ENCODE measurements at regions not wholly inside any gene's neighbourhood (a gene's known extent, or its start where the extent isn't known, plus 50 kb on each side); places are given as distances from the start of the nearest gene placed in this dataset.

DNA sequence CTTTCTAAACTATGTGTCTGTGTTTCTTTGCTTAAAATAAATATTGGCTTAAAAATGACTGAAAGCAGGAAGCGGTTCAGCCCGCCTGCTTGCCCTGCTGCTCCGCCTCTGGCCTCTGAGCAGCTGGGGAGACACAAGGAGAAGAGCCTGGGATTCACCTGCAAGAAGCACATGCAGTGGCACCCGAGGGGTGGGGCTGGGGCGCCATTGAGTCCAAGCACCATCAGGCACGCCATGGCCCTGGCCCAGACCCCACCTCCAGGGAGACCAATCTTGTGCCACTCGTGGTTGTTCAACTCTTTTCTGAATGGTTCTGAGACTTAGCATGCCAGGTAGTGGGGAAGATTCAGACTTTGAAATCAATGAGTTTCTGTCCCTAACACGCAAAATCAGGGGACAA, 495.5 kb upstream of the MYT1L start:
- Mint-ChIP-seq H3K9me3 (ENCODE audit: low read depth) (peaks cover 18% of the 10 kb centered on the region), H3K36me3 (ENCODE audit: low read depth) (no peaks in the 10 kb centered on the region), H3K27me3 (ENCODE audit: low read depth) (peaks cover 4% of the 10 kb centered on the region), H3K4me1 (ENCODE audit: low read depth) (no peaks in the 10 kb centered on the region), H3K27ac (ENCODE audit: unreplicated experiment) (no peak overlapping the region), H3K4me3 (ENCODE audit: unreplicated experiment) (no peak overlapping the region)
- no peak for DNase-seq (ENCODE audit: low spot score)
- TF ChIP-seq CTCF (IDR thresholded peaks at IDR 0.05) = no peak

DNA sequence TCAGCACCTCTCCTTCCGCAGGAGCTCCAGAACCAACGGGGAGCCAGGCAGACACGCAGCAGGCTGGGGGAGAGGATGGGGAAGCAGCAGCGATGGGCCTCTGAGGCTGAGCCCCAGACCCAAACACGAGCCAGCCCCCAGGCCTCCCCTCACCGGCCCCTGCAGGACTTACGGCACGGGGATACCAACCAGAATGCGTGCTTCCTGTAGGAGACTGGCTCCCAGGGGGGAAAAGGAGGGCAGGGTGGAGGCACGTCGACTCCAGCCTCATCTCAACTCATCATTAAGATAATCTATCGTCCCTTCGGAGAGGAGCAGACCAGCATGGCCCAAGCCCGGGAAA, 495.1 kb upstream of the MYT1L start:
- H3K4me1 Mint-ChIP-seq (ENCODE audit: low read depth) = no peaks in the 10 kb centered on the region
- peaks cover 22% of the 10 kb centered on the region for H3K9me3 Mint-ChIP-seq (ENCODE audit: low read depth)
- H3K36me3 Mint-ChIP-seq (ENCODE audit: low read depth) = no peaks in the 10 kb centered on the region
- H3K27me3 Mint-ChIP-seq (ENCODE audit: low read depth) = no peaks in the 10 kb centered on the region
- H3K27ac Mint-ChIP-seq (ENCODE audit: unreplicated experiment) = no peak overlapping the region
- H3K4me3 Mint-ChIP-seq (ENCODE audit: unreplicated experiment) = no peak overlapping the region
- no peak for DNase-seq (ENCODE audit: low spot score)
- TF ChIP-seq CTCF (IDR thresholded peaks at IDR 0.05) = no peak

GRCh38 chr2:2825516-2826208, 494.6 kb upstream of the MYT1L start:
- H3K36me3 Mint-ChIP-seq (ENCODE audit: low read depth) = no peaks in the 10 kb centered on the region
- H3K27me3 Mint-ChIP-seq (ENCODE audit: low read depth) = no peaks in the 10 kb centered on the region
- H3K9me3 Mint-ChIP-seq (ENCODE audit: low read depth) = peaks cover 24% of the 10 kb centered on the region
- H3K4me1 Mint-ChIP-seq (ENCODE audit: low read depth) = no peaks in the 10 kb centered on the region
- DNase-seq (ENCODE audit: low spot score) = no peak
- no peak overlapping the region for H3K4me3 Mint-ChIP-seq (ENCODE audit: unreplicated experiment)
- no peak for TF ChIP-seq CTCF (IDR thresholded peaks at IDR 0.05)
- H3K27ac Mint-ChIP-seq (ENCODE audit: unreplicated experiment) = no peak overlapping the region

DNA sequence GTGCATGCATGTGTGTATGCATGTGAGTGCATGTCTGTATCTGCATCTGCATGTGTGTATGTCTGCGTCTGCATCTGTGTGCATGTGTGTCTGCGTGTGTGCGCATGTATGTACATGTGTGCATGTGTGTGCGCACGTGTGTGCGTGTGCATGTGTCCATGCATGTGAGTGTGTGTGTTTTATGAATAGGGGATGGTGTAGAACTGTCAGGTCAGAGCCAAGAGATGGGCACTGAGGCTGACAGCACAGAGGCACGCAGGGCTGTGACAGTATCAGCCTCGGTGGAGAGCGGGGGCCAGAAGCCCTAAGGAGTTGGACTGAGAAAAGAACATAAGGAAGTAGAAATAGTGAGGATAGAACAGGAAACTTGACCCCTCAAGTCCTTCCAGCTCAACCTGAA, 494.0 kb upstream of the MYT1L start:
- DNase-seq (ENCODE audit: low spot score) = no peak
- Mint-ChIP-seq H3K27me3 (ENCODE audit: low read depth) (no peaks in the 10 kb centered on the region), H3K4me1 (ENCODE audit: low read depth) (no peaks in the 10 kb centered on the region), H3K36me3 (ENCODE audit: low read depth) (no peaks in the 10 kb centered on the region), H3K9me3 (ENCODE audit: low read depth) (peaks cover 30% of the 10 kb centered on the region), H3K27ac (ENCODE audit: unreplicated experiment) (no peak overlapping the region), H3K4me3 (ENCODE audit: unreplicated experiment) (no peak overlapping the region)
- no peak for TF ChIP-seq CTCF (IDR thresholded peaks at IDR 0.05)

- Mint-ChIP-seq H3K4me1 (ENCODE audit: low read depth) (no peaks in the 10 kb centered on the region), H3K27ac (ENCODE audit: unreplicated experiment) (no peak overlapping the region), H3K27me3 (ENCODE audit: low read depth) (no peaks in the 10 kb centered on the region), H3K4me3 (ENCODE audit: unreplicated experiment) (no peak overlapping the region), H3K36me3 (ENCODE audit: low read depth) (no peaks in the 10 kb centered on the region), H3K9me3 (ENCODE audit: low read depth) (peaks cover 31% of the 10 kb centered on the region)
- no peak for DNase-seq (ENCODE audit: low spot score)
- no peak for TF ChIP-seq CTCF (IDR thresholded peaks at IDR 0.05)
These were observed 493.5 kb upstream of the MYT1L start for GRCh38 chr2:2824588-2824987.

Measured in chondrocyte (in vitro differentiated cells).